ENCODE measurements at regions not wholly inside any gene's neighbourhood (a gene's known extent, or its start where the extent isn't known, plus 50 kb on each side); places are given as distances from the start of the nearest gene placed in this dataset.

DNA sequence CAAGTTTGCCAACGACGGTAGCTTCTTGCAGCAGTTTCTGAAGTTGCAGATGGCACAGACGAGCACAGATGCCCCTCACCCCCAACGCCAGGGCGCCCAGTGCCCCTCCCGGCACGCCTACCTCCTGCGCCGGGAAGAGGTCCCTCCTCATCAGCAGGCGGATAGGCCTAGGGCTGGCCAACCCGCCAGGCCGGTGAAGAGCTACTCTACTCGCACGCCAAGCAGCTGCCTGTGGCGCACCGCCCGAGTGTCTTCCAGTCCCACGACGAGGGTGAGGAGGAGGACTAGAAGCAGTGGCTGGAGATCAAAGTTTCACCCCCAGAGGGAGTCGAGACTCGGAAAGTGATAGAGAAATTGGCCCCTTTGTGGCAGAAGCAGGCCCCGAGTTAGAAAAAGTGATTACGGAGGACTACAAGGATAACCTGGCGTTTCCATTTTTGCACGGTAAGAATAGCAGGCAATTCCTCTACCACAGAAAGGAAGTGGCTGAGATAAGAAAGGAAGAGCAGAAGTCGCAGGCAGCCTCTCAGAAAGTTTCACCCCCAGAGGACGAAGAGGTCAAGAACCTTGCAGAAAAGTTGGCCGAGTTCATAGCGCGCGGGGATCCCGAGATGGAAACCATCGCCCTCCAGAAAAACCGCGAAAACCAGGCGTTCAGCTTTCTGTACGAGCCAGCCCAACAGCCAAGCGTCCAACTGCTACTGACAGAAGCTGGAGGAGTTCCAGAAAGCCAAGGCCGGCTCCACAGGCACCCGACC, 170.4 kb downstream of the HINT1 start:
- H3K4me1 Mint-ChIP-seq: no peaks in the 10 kb centered on the region
- no peaks in the 10 kb centered on the region for H3K9me3 Mint-ChIP-seq
- H3K4me3 Mint-ChIP-seq: no peak overlapping the region

DNA sequence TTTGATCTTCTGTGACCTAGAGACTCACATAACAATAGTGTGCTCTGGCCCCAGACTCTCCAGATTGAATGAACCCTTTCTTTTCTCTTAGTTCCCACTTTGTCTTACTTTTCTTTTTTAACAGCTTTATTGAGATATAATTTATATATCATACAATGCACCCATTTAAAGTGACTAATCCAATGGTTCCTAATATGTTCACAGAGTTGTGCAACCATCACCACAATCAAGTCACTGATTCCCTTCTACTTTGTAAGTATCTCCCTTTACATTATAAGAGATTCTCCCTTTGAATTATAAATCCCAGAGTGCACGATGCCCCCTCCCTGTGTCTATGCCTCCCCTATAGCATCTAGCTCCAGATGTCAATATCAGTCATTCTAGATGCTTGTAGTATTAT, 172.4 kb downstream of the HINT1 start:
- Mint-ChIP-seq H3K9me3 (no peaks in the 10 kb centered on the region), H3K27ac (no peak overlapping the region), H3K4me1 (no peaks in the 10 kb centered on the region), H3K27me3 (peaks cover 4% of the 10 kb centered on the region), H3K4me3 (no peak overlapping the region), H3K36me3 (ENCODE audit: low read depth) (no peaks in the 10 kb centered on the region)
- no peak for DNase-seq
- intact Hi-C loops (cut with micrococcal nuclease): no loop called here

More for the DNA sequence above, 170.4 kb downstream of the HINT1 start:
- H3K27me3 Mint-ChIP-seq: peaks cover 6% of the 10 kb centered on the region
- no peaks in the 10 kb centered on the region for H3K36me3 Mint-ChIP-seq (ENCODE audit: low read depth)
- H3K27ac Mint-ChIP-seq: no peak overlapping the region
- no peak for DNase-seq
- intact Hi-C loops (cut with micrococcal nuclease): no loop called here

DNA sequence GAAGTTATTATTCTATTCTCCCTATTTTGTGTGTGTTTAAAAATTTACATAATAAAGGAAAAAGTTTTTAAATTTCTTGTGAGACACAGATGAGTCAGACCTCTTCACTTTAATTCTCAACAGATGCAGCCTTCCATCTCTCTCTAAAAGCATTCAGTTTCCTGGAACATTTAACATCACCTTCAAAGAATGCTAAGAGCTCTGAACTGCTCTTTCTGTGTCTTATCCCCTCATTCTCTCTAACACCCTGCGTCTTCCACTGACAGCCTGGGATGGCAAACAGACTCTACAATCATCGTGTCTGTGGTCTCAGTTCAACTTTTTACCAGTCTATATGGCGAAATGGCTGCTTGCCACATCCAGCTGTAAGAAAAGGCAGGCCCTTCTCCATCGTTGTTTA, 173.0 kb downstream of the HINT1 start:
- Mint-ChIP-seq H3K4me3 (no peak overlapping the region), H3K27ac (no peak overlapping the region), H3K9me3 (no peaks in the 10 kb centered on the region), H3K36me3 (ENCODE audit: low read depth) (no peaks in the 10 kb centered on the region), H3K4me1 (no peaks in the 10 kb centered on the region), H3K27me3 (peaks cover 4% of the 10 kb centered on the region)
- no peak for DNase-seq
- intact Hi-C loops (cut with micrococcal nuclease): no loop called here

DNA sequence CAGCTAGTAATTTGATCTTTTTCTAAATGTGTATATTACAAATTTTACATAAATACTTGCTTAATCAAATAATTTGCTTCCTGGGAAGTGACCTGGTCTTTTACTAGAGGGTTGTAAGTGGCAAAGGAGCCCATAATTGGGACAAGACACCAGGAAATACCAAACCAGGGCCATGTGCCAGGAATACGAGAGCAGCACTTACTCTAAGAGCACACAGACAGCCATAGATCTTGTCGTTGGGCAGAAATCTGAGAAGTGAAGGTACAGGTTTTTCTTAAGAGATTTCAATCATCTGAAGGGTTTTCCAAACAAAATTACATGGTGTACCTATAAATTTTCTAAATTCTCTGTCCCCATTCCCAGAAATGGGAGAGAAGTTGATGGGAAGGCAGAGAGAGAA, 179.3 kb downstream of the HINT1 start:
- Mint-ChIP-seq H3K27ac (no peak overlapping the region), H3K4me1 (no peaks in the 10 kb centered on the region), H3K36me3 (ENCODE audit: low read depth) (no peaks in the 10 kb centered on the region), H3K9me3 (peaks cover 3% of the 10 kb centered on the region), H3K27me3 (peaks cover 2% of the 10 kb centered on the region), H3K4me3 (no peak overlapping the region)
- intact Hi-C loops (cut with micrococcal nuclease): no loop called here
- no peak for DNase-seq

DNA sequence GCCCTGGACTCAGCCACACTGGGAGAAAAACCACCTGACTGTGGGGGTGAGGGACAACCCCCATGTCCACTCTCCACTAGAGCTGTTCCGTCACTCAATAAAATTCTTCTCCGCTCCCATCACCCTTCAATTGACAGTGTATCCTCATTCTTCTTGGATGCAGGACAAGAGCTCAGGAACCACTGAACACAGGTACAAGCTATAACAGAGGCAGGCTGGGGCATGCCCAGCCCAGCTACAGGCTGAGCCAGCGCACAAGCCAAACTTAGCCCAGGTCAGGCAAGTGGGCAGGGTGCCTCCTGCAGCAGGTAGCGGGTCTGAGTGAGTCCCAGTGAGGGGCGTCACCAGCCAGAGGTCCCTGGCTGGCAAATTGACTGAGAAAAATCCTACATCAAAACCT, 183.4 kb downstream of the HINT1 start:
- H3K4me1 Mint-ChIP-seq: no peaks in the 10 kb centered on the region
- no peak overlapping the region for H3K4me3 Mint-ChIP-seq
- no peaks in the 10 kb centered on the region for H3K36me3 Mint-ChIP-seq (ENCODE audit: low read depth)
- peaks cover 4% of the 10 kb centered on the region for H3K9me3 Mint-ChIP-seq
- H3K27ac Mint-ChIP-seq: no peak overlapping the region
- H3K27me3 Mint-ChIP-seq: no peaks in the 10 kb centered on the region
- intact Hi-C loops (cut with micrococcal nuclease): no loop called here
- no peak for DNase-seq

DNA sequence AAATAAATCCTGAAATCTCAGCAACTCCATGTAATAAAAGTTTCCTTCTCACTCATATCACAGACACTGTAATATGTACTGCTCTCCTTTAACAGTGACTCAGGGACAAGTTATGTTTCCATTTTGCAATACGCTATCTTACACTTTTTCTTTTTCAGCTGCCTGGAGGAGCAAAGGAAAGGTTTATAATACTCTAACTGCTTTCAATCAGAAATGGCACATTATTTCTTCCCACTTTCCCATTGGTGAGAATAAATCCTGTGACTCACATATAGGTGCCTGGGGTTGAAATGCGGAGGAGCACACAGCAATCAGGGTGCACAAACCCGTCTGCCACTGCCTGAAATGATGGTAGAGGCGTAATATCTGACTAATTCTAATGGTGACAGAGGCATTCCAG, 186.6 kb downstream of the HINT1 start:
- H3K27me3 Mint-ChIP-seq: peaks cover 6% of the 10 kb centered on the region
- no peaks in the 10 kb centered on the region for H3K36me3 Mint-ChIP-seq (ENCODE audit: low read depth)
- no peak for DNase-seq
- H3K4me1 Mint-ChIP-seq: no peaks in the 10 kb centered on the region
- intact Hi-C loops (cut with micrococcal nuclease): no loop called here
- no peak overlapping the region for H3K27ac Mint-ChIP-seq
- peaks cover 4% of the 10 kb centered on the region for H3K9me3 Mint-ChIP-seq
- no peak overlapping the region for H3K4me3 Mint-ChIP-seq

DNA sequence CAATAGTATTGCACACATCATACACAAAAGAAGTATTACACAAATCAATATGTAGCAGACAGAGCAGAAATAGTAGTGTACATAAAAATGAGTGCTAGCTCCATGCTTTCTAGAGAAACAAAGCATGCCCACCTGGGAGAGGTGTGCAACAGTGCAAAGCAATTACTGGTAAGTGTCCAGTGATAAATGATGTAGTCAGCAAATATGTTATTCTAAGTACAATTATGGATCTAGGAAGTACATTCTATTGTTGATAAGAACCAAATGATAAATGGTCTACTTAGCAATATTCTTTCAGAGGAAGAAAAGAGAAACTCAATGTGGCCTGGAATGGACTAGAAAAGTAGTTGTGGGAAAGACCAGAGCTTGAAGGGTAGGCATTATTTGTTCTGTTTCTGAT, 188.6 kb downstream of the HINT1 start:
- no peaks in the 10 kb centered on the region for H3K4me1 Mint-ChIP-seq
- H3K36me3 Mint-ChIP-seq (ENCODE audit: low read depth): no peaks in the 10 kb centered on the region
- DNase-seq: no peak
- peaks cover 4% of the 10 kb centered on the region for H3K9me3 Mint-ChIP-seq
- peaks cover 6% of the 10 kb centered on the region for H3K27me3 Mint-ChIP-seq
- intact Hi-C loops (cut with micrococcal nuclease): no loop called here
- no peak overlapping the region for H3K4me3 Mint-ChIP-seq
- no peak overlapping the region for H3K27ac Mint-ChIP-seq

DNA sequence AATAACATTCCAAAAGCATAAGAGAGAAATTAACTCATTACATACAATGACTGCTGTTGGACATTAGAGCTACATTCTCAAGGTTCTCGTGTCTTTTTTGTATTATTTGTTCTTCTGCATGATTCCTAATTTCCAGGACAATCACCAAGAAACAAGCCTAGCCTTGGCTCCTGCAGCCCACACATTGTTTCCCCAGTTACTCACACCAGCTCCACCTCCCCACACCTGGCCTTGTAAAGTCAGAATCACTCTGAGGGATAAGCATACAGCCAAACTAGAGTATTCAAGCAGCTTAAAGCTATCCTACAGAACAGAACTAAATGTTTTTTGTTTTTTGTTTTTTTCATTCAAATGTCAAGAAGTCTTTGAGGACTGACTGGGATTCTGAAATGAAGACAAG, 189.2 kb downstream of the HINT1 start:
- no peak overlapping the region for H3K4me3 Mint-ChIP-seq
- no peaks in the 10 kb centered on the region for H3K36me3 Mint-ChIP-seq (ENCODE audit: low read depth)
- peaks cover 6% of the 10 kb centered on the region for H3K27me3 Mint-ChIP-seq
- no peaks in the 10 kb centered on the region for H3K4me1 Mint-ChIP-seq
- no peak for DNase-seq
- intact Hi-C loops (cut with micrococcal nuclease): no loop called here
- H3K9me3 Mint-ChIP-seq: peaks cover 2% of the 10 kb centered on the region
- no peak overlapping the region for H3K27ac Mint-ChIP-seq

DNA sequence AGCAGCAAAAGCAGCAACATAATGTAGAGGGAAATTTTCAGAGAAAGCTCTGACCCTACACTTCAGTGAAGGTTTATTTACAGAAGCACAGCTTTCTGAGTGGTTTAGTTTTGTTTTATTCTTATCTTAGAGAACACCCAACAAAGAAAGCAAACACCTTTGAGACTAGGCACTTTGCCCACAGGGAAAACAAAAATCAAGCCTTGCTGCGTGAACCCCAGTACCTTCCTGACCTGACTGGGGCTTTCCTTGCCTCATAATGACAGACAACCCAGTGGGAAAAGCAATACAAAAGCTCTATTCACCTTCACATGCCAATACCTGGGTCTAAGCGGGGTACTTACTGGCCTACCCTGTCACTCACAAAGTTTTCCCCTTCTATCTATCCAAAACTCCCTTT, 189.8 kb downstream of the HINT1 start:
- H3K27ac Mint-ChIP-seq: no peak overlapping the region
- no peaks in the 10 kb centered on the region for H3K9me3 Mint-ChIP-seq
- H3K36me3 Mint-ChIP-seq (ENCODE audit: low read depth): no peaks in the 10 kb centered on the region
- DNase-seq: no peak
- H3K4me1 Mint-ChIP-seq: no peaks in the 10 kb centered on the region
- intact Hi-C loops (cut with micrococcal nuclease): no loop called here
- H3K27me3 Mint-ChIP-seq: peaks cover 6% of the 10 kb centered on the region
- no peak overlapping the region for H3K4me3 Mint-ChIP-seq

DNA sequence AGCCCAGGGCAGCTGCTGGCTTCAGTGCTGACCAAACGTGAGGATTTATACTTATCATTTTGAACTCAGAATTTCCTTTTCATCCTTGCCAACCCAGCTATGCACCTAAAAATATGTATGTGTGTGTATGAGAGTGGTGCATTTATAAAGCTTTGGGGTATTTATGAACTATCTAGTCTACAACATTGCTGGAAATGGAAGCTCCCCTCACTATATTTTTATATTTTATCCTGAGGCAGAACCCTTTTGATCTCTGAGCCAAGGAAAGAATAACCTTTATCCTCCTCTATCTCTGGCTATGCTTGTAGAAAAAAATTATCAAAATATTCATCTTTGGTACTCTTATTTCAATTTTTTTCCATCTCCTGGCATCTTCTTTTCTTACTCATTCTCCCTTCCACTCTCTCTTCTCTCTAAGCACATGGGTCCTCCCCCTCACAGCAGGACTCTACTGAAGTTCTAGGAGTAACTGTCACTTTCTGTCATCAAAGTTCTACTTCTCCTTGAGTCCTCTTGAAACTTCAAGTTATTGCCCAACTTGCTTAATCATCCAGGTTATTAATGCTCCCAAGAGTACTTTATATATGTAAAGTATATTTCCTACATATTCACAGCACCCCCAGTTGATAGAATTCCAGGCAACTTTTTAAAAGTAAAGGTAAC, 190.9 kb downstream of the HINT1 start:
- H3K4me1 Mint-ChIP-seq: no peaks in the 10 kb centered on the region
- H3K36me3 Mint-ChIP-seq (ENCODE audit: low read depth): no peaks in the 10 kb centered on the region
- intact Hi-C loops (cut with micrococcal nuclease): no loop called here
- H3K4me3 Mint-ChIP-seq: no peak overlapping the region
- H3K27me3 Mint-ChIP-seq: peaks cover 6% of the 10 kb centered on the region
- DNase-seq: no peak
- H3K27ac Mint-ChIP-seq: no peak overlapping the region
- no peaks in the 10 kb centered on the region for H3K9me3 Mint-ChIP-seq

DNA sequence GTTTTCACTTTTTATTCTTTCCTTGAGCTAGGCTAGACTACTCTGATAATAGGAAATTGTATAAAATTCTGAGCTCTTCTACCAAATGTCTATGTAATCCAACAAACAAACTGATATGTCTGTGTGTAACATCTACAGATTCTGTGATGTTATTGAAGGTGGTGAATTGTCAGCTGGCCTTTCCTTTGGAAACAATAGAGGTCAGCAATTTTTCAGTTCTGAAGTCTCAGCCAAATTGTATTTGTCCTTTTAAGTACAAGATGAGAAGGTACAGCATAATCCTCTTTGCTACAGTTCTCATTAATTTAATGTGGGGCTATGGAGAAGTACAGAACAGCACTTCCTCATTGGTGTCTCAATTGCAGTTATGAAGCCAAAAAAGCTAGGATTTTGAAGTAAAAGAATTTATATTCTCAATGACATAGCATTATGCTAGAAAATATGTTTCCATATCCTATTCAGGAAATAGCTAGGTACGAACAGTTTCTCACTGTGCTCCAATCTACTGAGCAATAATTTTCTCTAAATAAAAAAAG, 198.0 kb downstream of the HINT1 start:
- Mint-ChIP-seq H3K4me1 (no peaks in the 10 kb centered on the region), H3K9me3 (peaks cover 7% of the 10 kb centered on the region), H3K27ac (no peak overlapping the region), H3K4me3 (no peak overlapping the region), H3K36me3 (ENCODE audit: low read depth) (no peaks in the 10 kb centered on the region), H3K27me3 (no peaks in the 10 kb centered on the region)
- no peak for DNase-seq
- intact Hi-C loops (cut with micrococcal nuclease): no loop called here

DNA sequence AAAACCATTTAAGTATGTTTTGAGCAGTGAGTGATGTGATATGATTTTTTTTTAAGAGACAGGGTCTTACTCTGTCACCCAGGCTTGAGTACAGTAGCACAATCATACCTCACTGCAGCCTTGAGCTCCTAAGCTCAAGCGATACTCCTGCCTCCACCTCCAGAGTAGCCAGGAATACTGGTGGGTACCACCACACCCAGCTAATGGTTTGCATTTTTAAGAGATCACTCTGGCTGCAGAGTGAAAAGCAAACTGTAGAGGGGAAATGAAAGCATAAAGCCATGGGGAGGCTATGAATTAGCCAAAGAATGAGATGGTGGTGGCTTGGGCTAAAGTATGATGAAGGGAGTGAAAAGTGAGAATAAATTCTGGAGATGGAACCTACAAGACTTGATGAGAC, 199.1 kb downstream of the HINT1 start:
- Mint-ChIP-seq H3K4me1 (no peaks in the 10 kb centered on the region), H3K9me3 (peaks cover 10% of the 10 kb centered on the region), H3K27ac (no peak overlapping the region), H3K27me3 (no peaks in the 10 kb centered on the region), H3K4me3 (no peak overlapping the region), H3K36me3 (ENCODE audit: low read depth) (no peaks in the 10 kb centered on the region)
- intact Hi-C loops (cut with micrococcal nuclease): no loop called here
- DNase-seq: no peak

DNA sequence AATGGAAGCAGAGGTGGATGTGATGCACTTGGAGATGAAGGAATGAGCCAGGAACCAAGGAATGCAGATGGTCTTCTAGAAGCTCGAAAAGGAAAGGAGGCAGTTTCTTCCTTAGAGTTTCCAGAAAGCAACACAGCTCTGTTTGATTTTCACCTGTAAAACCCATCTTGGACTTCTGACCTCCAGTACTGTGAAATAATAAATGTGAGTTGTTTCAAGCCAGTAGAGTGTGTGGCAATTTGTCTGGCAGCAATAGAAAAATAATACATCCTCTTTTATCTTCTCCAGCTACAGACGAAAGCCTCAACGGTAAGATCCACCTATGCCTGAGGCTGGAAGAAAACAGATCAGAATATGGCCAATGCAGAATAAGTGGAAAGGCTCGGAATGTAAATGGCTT, 199.7 kb downstream of the HINT1 start:
- Mint-ChIP-seq H3K36me3 (ENCODE audit: low read depth) (no peaks in the 10 kb centered on the region), H3K4me3 (no peak overlapping the region)

DNA sequence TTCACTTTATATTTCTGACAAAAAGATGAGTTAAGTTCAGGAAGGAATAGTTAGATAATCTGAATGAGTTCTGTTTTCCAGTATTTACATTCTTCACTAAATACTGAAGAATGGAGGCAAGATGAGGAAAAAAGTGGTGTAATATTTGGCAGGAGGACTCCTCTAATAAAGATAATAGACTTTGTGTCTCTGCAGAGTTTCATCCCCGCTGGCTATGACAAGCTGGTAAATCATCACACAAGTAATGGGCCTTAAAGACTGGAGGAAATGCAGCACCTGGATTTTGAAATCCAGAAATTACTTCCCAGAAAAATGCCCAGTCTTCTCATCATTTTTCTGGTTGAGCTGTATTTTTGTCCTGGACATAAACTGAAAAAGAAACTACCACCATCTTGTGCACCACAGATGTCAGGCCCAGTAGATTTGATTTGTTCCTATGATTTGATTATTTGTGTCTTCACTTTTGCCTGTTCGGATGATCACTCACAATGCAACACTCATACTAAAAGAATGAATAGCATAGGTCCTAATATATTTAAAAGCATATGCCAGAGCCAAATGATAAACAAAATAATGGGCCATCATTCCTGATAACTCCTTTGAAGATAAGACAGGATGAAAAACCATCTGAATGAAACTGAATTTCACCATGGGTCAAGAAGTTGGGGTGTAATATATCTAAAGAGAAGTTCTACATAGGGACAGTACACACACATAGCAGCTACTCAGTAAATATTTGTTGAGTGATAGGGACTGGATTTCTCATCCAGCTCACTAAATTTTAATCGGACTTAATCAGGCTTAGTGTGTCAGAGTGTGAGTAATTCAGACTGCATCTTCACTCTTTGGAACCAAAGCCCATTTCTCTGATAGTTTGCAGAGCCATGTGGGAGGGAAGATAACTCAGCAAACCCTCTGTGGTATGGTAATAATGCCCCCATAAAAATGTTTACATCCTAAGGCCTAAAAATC, 200.5 kb downstream of the HINT1 start:
- Mint-ChIP-seq H3K27ac (no peak overlapping the region), H3K4me3 (no peak overlapping the region), H3K9me3 (peaks cover 11% of the 10 kb centered on the region), H3K36me3 (ENCODE audit: low read depth) (no peaks in the 10 kb centered on the region), H3K4me1 (no peaks in the 10 kb centered on the region), H3K27me3 (no peaks in the 10 kb centered on the region)
- no peak for DNase-seq
- intact Hi-C loops (cut with micrococcal nuclease): no loop called here

More for the DNA sequence above, 199.7 kb downstream of the HINT1 start:
- intact Hi-C loops (cut with micrococcal nuclease): no loop called here
- H3K27ac Mint-ChIP-seq: no peak overlapping the region
- no peaks in the 10 kb centered on the region for H3K4me1 Mint-ChIP-seq
- H3K27me3 Mint-ChIP-seq: no peaks in the 10 kb centered on the region
- DNase-seq: no peak
- H3K9me3 Mint-ChIP-seq: peaks cover 11% of the 10 kb centered on the region

Measured in activated CD4-positive, alpha-beta T cell treated with anti-CD3 and anti-CD28 coated beads, Interleukin-2, amount 10 ng/mL, durations not matched to agents 24 days and 14 days (primary cell).